HL-60 (cell line): ENCODE measurements at regions not wholly inside any gene's neighbourhood (a gene's known extent, or its start where the extent isn't known, plus 50 kb on each side); places are given as distances from the start of the nearest gene placed in this dataset.

Experiments used
- CTCF ChIP-seq: IDR thresholded peaks from one replicate; pipeline ENCODE4 v1.5.1; 2011; ENCODE audit warnings: low read length, control low read depth, inconsistent platforms; ENCODE audit not compliant: insufficient read depth
- GABPA ChIP-seq: IDR thresholded peaks from 2 replicates; pipeline ENCODE4 v1.6.1; 2012; ENCODE audit warnings: low read depth
- POLR2AphosphoS5 ChIP-seq: IDR thresholded peaks from 2 replicates; pipeline ENCODE4 v1.6.1; 2012; ENCODE audit warnings: low read depth
- REST ChIP-seq: IDR thresholded peaks from 2 replicates; pipeline ENCODE4 v1.6.1; 2012; ENCODE audit warnings: low read depth; ENCODE audit not compliant: insufficient replicate concordance

GRCh38 chr17:77488531-77489238, 347.9 kb downstream of the SEC14L1 start:
- TF ChIP-seq CTCF = no peak
- TF ChIP-seq REST = no peak
- TF ChIP-seq POLR2AphosphoS5 = no peak
- no peak for TF ChIP-seq GABPA
